GM12872 (cell line): ENCODE measurements at regions not wholly inside any gene's neighbourhood (a gene's known extent, or its start where the extent isn't known, plus 50 kb on each side); places are given as distances from the start of the nearest gene placed in this dataset.

Experiments
- TF ChIP-seq, protein P1 (sequence below): IDR thresholded peaks from 3 replicates; pipeline ENCODE4 v1.5.1; 2011; ENCODE audit warnings: low read depth, mild to moderate bottlenecking, low read length, moderate library complexity; ENCODE audit not compliant: insufficient read depth

DNA sequence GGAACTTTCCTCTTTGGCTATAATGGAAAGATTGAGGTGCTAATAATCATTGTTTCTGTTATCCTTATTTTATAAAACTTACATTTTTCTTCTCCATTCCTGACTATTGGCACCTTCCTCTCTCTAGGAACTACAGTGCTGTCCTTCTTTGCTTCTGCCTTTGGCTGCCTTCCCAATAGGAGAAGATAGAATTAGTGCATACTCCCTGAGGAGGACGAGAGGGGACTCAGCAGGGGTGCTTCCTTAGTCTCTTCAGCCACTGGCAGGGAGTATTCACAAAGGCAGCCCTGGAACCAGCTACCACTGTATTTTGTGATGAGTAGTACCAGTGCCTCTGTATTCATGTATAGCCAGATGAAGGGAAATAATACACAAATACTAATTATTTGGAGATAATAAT lies 208.5 kb downstream of the FOXG1 start:
- TF ChIP-seq, protein P1, sequence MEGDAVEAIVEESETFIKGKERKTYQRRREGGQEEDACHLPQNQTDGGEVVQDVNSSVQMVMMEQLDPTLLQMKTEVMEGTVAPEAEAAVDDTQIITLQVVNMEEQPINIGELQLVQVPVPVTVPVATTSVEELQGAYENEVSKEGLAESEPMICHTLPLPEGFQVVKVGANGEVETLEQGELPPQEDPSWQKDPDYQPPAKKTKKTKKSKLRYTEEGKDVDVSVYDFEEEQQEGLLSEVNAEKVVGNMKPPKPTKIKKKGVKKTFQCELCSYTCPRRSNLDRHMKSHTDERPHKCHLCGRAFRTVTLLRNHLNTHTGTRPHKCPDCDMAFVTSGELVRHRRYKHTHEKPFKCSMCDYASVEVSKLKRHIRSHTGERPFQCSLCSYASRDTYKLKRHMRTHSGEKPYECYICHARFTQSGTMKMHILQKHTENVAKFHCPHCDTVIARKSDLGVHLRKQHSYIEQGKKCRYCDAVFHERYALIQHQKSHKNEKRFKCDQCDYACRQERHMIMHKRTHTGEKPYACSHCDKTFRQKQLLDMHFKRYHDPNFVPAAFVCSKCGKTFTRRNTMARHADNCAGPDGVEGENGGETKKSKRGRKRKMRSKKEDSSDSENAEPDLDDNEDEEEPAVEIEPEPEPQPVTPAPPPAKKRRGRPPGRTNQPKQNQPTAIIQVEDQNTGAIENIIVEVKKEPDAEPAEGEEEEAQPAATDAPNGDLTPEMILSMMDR: no peak

DNA sequence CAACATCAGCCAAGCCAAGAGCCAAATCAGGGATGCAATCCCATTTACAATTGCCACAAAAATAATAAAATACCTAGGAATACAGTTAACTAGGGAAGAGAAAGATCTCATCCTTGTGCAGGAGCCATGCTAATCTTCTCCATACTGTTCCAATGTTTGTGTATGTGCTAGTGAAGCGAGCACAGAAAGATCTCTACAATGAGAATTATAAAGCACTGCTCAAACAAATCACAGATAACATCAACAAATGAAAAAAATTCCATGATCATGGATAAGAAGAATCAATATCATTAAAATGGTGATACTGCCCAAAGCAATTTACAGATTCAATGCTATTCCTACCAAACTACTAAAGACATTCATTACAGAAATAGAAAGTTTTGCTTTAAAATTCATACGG lies 215.6 kb downstream of the FOXG1 start:
- TF ChIP-seq, protein P1: no peak

DNA sequence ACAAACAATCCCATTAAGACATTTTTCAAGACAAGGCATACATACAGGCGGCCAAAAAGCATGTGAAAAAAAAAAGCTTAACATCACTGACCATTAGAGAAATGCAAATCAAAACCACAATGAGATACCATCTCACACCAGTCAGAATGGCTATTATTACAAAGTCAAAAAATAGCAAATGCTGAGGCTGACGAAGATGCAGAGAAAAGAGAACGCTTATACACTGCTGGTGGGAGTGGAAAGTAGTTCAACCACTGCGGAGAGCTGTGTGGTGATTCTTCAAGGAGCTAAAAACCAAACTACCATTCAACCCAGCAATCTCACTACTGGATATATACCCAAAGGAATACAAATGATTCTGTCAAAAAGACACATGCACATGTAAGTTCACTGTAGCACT lies 216.7 kb downstream of the FOXG1 start:
- TF ChIP-seq, protein P1: no peak

DNA sequence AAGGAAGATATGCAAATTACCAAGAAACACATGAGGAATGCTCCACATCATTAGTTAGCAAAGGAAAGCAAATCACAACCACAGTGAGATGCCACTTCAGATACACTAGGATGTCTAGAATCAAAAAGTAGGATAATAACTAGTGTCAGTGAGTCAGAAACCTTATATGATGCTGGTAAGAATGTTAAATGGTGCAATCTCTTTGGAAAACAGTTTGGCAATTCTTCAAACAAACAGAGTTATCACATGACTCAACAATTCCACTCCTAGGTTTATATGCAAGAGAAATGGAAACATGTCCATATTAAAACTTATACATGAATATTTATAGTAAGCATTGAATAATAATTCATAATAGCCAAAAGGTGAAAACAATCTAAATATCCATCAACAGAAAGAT lies 220.9 kb downstream of the FOXG1 start:
- TF ChIP-seq, protein P1: no peak

DNA sequence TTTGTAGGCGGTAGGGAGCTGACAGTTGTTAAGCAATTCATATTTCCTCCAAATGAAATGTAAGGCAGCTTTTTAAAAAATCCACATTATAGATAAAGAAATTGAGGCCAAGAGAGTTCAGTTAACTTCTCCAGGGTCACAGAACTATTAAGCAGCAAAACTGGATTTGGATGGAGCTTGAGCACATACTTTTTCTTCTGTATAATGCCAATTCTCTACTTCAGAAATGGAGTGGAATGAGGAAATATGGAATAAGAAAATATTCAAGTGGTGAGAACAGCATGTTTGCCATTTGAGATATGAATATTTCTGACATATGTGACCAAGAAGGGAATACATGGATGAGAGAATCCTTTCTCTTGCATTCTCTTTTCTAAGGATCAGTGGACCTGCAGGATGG lies 233.1 kb downstream of the FOXG1 start:
- TF ChIP-seq, protein P1: no peak

DNA sequence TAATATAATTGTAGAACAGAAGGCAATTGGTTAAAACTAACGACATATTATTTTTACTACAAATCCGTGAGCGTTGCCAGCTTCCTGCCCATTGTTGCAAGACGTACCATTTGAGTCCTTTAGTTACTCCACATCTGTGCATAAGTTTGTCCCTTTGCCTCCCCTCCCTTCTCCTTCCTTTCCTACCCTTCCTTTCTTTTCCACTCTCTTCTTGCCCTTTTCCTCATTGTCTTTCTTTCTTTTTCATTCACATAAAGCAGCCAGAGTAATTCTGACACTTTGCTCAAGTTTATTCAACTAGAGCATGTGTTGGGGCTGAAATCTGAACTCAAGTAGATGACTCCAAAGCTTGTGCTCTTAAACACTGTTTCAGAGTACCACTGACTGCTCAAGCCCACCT lies 239.1 kb downstream of the FOXG1 start:
- TF ChIP-seq, protein P1: no peak

DNA sequence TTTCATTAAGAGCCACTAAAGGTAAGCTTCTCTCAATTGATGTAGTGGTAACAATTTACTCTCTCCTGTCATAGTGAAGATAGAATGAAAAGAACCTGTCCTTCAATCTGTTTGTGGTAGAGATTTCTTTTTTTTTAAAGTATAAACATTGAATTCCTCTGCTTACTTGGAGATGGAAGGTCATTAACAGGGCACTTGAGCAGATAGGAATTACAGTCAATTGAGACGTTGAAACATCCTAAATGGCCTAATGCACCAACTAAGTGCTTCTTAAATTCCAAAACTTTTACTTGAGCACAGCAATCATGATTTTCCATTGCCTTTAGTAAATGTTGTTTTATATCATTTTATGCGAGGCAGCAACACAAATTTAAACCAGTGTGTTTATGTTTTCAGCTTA lies 241.4 kb downstream of the FOXG1 start:
- TF ChIP-seq, protein P1: no peak
